ENCODE measurements at regions not wholly inside any gene's neighbourhood (a gene's known extent, or its start where the extent isn't known, plus 50 kb on each side); places are given as distances from the start of the nearest gene placed in this dataset.

- TF ChIP-seq E2F8 (IDR thresholded peaks at IDR 0.05; ENCODE audit: low read depth, partially characterized antibody), result no peak
- TF ChIP-seq, protein P1, sequence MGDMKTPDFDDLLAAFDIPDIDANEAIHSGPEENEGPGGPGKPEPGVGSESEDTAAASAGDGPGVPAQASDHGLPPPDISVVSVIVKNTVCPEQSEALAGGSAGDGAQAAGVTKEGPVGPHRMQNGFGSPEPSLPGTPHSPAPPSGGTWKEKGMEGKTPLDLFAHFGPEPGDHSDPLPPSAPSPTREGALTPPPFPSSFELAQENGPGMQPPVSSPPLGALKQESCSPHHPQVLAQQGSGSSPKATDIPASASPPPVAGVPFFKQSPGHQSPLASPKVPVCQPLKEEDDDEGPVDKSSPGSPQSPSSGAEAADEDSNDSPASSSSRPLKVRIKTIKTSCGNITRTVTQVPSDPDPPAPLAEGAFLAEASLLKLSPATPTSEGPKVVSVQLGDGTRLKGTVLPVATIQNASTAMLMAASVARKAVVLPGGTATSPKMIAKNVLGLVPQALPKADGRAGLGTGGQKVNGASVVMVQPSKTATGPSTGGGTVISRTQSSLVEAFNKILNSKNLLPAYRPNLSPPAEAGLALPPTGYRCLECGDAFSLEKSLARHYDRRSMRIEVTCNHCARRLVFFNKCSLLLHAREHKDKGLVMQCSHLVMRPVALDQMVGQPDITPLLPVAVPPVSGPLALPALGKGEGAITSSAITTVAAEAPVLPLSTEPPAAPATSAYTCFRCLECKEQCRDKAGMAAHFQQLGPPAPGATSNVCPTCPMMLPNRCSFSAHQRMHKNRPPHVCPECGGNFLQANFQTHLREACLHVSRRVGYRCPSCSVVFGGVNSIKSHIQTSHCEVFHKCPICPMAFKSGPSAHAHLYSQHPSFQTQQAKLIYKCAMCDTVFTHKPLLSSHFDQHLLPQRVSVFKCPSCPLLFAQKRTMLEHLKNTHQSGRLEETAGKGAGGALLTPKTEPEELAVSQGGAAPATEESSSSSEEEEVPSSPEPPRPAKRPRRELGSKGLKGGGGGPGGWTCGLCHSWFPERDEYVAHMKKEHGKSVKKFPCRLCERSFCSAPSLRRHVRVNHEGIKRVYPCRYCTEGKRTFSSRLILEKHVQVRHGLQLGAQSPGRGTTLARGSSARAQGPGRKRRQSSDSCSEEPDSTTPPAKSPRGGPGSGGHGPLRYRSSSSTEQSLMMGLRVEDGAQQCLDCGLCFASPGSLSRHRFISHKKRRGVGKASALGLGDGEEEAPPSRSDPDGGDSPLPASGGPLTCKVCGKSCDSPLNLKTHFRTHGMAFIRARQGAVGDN (IDR thresholded peaks at IDR 0.05), result no peak
Observed at GRCh38 chr10:57218382-57218781, 857.3 kb upstream of the ZWINT start (continued).

DNA sequence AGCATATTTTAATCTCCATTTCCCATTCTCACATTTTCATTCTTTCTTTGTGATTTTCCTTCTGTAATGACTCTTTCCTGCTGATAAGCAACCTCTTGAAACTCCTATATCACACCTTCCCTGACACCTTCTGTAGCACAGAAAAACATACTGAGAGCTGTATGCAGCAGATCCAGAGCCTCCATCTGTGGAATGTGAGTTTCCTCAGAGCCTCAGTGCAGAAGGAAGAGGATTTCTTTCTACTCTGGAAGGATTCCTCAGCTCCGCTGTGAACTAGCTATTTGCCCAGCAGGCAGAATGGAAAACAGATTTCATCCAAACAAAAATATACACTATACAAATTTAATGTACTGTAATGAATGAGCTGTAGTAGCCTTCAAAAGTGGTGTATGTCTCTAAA lies 841.3 kb upstream of the ZWINT start:
- in situ Hi-C loops (cut with MboI) (no loop called here), intact Hi-C loops (cut with micrococcal nuclease; ENCODE audit: unreplicated experiment) (no loop called here)
- RAD21 ChIA-PET (ENCODE audit: unreplicated experiment), result no interaction called here
- no peak for ATAC-seq
- Histone ChIP-seq H3K9me3 (replicated peaks; ENCODE audit: control insufficient read depth, insufficient read depth, low read length) (no peaks in the 10 kb centered on the region), H3K4me1 (ENCODE audit: control insufficient read depth, insufficient read depth, low read length) (no peaks in the 10 kb centered on the region), H3K9ac (ENCODE audit: control insufficient read depth, insufficient read depth, low read length) (no peak overlapping the region), H3K36me3 (ENCODE audit: control insufficient read depth in 2 of 2, insufficient read depth in 2 of 2, low read length in 1 of 2) (no peaks in the 10 kb centered on the region), H3K4me2 (ENCODE audit: control insufficient read depth, insufficient read depth) (no peak overlapping the region), H3K27me3 (replicated peaks in 1 of 2; ENCODE audit: control insufficient read depth in 2 of 2, insufficient read depth in 2 of 2, low read length in 1 of 2) (no peaks in the 10 kb centered on the region), H3K79me2 (ENCODE audit: control insufficient read depth, insufficient read depth, low read length) (no peaks in the 10 kb centered on the region), H3K27ac (ENCODE audit: control insufficient read depth, insufficient read depth) (no peak overlapping the region), H4K20me1 (ENCODE audit: control insufficient read depth, insufficient read depth) (no peaks in the 10 kb centered on the region), H3K4me3 (no peak overlapping the region), H2AFZ (ENCODE audit: control insufficient read depth, low read depth, low read length) (no peak overlapping the region)
- BruUV-seq (replicated peaks), result no TSS peak
- DNase-seq (ENCODE audit: low read depth, low spot score), result no peak
- 17% methylated on average over 1 of the region's 1 CpG for WGBS (ENCODE audit: insufficient coverage, insufficient replicate concordance, low lambda C conversion rate, missing lambda C conversion rate)
- CTCF ChIA-PET, result no interaction called here
- FAIRE-seq, result no peak
- SMC1A ChIA-PET (ENCODE audit: uncharacterized antibody, unreplicated experiment), result interaction anchor here (0.6 kb wide), 1 partner anchor 1107 kb away, joined by 3 read pairs; no protein-coding TSS in a partner anchor
- POLR2A ChIA-PET, result interaction anchor here (0.8 kb wide), 1 partner anchor 199 kb away, joined by 3 read pairs; no protein-coding TSS in a partner anchor
- TF ChIP-seq ZBTB11 (CRISPR knock-in tag; IDR thresholded peaks at IDR 0.05) (no peak), ZNF24 (IDR thresholded peaks at IDR 0.05) (no peak), NR2C1 (IDR thresholded peaks at IDR 0.05) (no peak), ZNF622 (IDR thresholded peaks at IDR 0.05) (no peak), CEBPZ (IDR thresholded peaks at IDR 0.05; ENCODE audit: low read depth, low read length) (no peak), STAT3 (IDR thresholded peaks at IDR 0.05; ENCODE audit: low read depth, low read length) (no peak), STAT1 (conservative IDR thresholded peaks at IDR 0.05) (no peak)

All from GM12878 (cell line).